Stimulated activated CD8-positive, alpha-beta memory T cell treated with anti-CD3 and anti-CD28 coated beads, Interleukin-12 subunit alpha, Interleukin-12 subunit beta, amount 100 ng/mL, for 24 hours (primary cell): ENCODE measurements at regions not wholly inside any gene's neighbourhood (a gene's known extent, or its start where the extent isn't known, plus 50 kb on each side); places are given as distances from the start of the nearest gene placed in this dataset.
A peak's percentile ranks its signal among the peaks of the same experiment; 100 is the strongest.
"Not testable (repeated sequence)": the region's sequence is repeated elsewhere in the genome, so short reads cannot be mapped to it uniquely, and the experiment has no call there.

Source experiments
- DNase-seq: peaks from one replicate; pipeline ENCODE4 v3.0.0-alpha.2; 2020; ENCODE audit errors: extremely low read depth

DNA sequence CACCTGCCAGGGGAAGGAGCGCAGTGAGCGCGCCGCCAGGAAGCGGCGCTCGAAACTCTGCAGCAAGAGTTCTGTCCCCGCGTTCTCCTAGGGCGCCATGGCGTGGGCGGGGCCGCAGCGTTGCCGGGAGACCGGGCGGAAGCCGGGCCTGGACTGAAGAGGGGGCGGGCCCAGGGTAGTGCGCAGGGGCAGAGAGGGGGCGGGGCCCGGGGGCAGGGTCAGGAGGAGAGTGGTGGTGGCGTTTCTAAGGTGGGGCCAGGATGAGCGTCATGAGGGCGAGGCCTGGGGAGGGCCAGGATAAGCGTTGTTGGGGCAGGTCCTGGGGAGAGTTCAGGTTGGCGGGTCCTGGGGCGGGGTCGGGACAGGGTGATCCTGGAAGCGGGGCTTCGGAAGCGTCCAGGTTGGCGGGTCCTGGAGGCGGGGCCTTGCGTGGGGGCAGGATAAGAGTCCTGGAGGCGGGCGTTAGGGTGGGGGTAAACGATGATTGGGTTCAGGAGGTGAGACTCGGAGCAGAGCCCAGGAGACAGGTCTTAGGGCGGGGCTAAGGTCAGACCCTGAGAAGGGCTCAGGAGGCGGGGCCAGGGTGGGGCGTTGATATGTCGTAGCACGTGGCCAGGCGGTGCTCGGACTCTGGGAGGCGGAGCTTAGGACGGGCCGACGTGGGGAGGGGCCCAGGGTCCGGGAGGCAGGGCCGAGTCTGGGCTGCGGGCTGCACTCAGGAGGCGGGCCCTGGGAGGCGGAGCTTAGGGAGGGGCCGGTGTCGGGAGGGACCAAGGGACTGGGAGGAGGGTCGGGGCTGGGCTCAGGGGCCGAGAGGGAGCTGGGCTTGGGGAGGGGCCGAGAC lies 189.4 kb downstream of the ADRA2C start:
- DNase-seq, result peak; percentile 99

DNA sequence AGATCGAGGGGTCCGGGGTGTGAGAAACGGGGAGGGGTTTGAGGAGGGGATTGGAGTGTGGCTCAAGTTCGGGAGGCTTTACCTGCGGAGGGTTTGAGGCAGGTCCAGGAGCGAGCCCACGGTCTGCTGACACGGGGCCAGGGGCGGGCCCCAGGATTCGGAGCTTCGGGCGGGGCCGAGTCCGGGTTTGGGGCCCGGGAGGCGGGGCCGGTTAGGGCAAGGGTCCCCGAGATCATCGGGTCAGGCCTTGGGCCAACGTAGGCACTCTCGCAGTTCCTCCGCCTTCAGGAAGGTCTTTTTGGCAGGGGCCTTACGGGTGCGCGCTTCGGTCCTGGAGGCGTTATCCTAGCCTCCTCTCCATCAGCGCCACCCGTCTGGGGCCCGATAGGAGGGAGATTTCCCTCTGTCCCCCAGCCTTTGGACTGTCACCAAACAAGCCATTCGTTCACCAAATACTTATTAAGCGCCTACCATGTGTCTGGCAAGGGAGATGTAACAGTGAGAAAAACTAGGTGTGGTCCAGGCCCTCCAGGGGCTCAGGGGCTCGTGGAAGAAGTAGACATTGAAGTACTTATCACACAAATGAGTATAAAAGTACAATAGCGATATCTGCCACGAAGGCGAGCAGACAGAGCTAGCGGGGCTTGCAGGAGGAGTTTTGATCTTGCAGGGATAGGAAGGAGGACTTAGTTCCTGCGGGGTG lies 190.1 kb downstream of the ADRA2C start:
- DNase-seq, result not testable (repeated sequence)

DNA sequence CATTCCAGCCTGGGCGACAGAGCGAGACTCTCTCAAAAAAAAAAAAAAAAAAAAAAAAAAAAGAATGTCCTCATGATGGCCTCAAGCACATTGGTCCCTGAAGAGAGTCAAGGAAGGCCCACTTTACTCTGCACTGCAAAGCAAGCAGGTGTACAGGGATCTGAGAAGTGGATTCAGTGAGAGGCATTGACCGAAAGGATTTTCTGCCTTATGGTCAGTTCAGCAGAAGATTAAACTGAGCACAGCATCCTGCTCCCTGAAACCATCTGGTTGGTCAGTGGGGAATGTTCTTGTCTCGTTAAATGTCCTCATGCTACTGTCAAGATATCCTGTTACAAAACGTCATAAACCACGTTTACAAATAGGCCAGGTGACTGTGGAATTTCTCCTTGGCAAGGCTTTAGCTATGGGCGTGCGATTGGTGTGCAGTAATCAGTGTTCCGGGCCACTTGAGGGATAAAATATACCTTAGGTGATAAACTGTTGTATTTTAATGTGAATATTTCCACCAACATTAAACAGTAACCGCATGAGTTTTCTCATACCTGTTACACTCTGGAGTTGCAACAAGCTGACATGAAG lies 195.0 kb downstream of the ADRA2C start:
- not testable (repeated sequence) for DNase-seq

DNA sequence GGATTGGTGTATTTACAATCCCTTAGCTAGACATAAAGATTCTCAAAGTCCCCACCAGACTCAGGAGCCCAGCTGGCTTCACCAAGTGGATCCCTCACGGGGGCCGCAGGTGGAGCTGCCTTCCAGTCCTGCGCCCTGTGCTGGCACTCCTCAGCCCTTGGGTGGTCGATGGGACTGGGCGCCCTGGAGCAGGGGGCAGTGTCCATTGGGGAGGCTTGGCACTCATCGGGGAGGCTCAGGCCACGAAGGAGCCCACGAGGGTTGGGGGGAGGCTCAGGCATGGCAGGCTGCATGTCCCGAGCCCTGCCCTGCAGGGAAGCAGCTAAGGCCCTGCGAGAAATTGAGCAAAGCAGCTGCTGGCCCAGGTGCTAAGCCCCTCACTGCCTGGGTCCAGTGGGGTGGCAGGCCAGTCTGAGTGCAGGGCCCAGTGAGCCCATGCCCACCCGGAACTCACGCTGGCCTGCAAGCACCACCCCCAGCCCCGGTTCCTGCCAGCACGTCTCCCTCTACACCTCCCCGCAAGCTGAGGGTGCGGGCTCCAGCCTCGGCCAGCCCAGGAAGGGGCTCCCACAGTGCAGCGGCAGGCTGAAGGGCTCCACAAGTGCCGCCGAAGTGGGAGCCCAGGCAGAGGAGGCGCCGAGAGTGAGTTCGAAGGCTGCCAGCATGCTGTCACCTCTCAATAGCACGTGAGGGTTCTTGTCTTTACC lies 198.5 kb downstream of the ADRA2C start:
- not testable (repeated sequence) for DNase-seq

DNA sequence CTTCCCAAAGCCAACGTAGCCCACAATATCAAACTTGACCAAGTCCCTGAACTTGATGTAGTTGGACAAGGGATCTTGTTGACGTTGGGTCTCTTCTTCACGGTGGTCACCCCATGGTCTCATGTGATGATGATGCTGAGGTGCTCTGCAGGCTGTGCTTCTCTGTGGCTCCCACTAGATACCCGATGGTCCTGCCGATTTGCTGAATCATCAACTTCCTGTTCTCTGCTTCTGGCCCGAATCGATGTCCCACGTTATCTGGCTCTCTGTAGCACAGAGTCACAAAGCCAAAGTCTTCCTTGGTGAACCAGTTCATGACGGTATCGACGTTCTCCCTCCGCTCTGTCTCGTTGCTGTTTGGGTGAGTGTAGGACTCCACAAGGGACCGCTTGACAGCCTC lies 201.0 kb downstream of the ADRA2C start:
- DNase-seq, result not testable (repeated sequence)

DNA sequence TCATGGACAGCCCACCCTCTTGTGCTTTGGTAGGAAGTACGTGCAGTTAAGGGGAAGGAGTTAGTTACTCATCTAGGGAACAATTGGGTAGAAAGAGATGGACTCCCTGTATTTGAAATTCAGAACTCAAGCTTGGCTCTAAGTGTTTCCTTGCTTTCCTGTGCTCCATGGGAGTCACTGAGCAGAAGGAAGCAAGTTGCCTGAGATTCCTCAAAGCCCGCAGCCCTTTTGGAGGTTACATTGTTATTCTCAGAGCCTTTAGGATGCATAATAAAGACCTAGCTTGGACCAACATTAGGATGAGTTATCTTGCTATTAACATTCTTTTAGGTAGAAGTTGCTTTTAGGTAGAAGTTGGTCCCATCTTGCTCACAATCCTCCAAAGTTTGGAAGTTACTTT lies 206.4 kb downstream of the ADRA2C start:
- DNase-seq, result not testable (repeated sequence)

DNA sequence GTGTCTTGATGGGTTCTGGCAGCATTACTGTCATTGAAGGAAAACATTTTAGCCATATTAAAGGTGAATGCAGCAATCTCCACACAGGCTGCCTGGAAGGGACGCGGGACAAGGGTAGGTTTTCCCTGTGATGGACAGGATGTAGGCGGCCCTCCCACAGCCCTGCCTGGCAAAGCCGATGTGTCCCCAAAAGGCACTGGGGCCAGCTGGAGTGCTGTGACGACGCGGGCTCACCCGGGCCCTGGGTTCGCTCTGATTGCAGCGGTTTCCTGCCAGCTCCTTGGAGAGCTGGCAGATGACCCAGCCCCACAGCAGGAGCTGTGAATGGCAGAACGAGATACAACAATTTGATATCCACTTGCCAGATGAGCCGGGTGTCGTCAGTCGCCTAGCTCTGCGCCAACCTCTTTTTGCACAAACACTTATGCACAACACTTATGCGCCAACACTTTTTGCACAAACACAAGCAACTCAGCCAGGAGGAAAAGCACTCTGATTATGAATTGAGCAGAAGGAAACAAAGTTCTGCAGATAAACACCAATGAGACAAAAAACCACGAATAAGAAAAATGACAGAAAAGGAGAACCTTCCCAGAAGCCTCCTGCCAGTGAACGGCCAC lies 207.5 kb downstream of the ADRA2C start:
- DNase-seq, result not testable (repeated sequence)

DNA sequence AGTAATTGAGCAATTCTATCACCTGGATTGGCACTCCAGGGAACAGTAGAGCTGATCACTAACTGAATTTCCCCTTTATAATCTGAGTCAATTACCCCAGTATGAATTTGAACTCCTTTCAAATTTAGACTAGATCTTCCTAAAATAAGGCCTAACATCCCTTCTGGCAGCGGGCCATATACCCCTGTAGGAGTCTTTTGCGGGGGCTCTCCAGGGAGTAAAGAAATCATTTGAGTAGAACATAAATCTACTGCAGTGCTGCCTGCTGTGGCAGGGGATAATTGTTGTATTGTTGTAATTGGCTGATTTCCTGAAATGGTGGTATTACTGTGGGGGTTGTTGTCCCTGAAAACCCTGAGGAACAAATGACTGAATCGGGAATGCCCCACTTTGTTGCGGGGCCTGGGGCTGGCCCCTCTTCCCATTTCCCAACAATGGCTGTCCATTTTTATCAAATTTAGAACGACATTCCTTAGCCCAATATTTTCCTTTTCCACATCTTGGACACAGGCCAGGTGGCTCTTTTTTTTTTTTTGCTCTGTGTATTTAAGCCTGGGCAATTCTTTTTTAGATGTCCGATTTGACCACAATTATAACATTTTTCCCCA lies 217.4 kb downstream of the ADRA2C start:
- not testable (repeated sequence) for DNase-seq

DNA sequence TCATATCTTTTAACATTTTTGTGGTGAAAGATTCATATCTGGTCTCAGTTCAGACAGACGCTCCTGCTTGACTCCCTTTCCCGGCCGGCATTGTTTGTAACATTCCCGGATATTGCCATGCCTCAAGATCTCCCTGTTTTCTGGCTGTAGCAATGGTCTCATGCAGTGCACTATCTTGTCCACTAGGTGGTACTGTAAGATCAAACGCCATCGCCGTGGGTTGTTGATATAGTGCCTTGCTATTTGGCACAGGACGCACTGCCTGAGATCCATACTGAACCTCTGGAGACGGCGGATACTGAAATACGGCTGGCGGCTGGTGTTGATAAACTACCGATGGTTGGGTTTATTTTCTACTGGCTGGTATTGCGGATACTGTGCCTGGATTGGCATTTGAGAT lies 218.6 kb downstream of the ADRA2C start:
- not testable (repeated sequence) for DNase-seq

DNA sequence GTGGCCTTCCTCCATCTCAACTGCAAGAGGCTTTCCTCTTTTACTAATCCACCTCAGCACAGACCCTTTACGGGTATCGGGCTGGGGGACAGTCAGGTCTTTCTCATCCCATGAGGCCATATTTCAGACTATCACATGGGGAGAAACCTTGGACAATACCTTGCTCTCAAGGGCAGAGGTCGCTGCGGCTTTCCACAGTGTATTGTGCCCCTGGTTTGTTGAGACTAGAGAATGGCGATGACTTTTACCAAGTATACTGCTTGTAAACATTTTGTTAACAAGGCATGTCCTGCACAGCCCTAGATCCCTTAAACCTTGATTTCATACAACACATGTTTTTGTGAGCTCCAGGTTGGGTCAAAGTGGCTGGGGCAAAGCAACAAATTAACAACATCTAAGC lies 220.2 kb downstream of the ADRA2C start:
- DNase-seq, result not testable (repeated sequence)

DNA sequence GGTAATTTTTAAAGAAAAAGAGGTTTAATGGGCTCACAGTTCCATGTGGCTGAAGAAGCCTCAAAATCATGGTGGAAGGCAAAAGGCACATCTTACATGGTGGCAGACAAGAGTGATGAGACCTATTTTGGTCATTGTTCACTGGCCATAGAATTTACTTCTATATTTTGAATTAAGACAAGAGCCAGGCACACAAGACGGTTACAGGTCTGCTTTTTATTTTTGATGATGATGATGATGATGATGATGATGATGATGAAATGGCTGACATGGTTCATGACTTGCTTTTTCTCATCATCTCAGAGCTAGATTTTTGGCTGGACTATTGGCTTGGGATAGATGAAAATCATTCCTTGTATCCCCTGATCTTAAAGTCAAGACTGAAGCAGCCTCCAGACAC lies 229.3 kb downstream of the OTOP1 start:
- DNase-seq, result not testable (repeated sequence)

DNA sequence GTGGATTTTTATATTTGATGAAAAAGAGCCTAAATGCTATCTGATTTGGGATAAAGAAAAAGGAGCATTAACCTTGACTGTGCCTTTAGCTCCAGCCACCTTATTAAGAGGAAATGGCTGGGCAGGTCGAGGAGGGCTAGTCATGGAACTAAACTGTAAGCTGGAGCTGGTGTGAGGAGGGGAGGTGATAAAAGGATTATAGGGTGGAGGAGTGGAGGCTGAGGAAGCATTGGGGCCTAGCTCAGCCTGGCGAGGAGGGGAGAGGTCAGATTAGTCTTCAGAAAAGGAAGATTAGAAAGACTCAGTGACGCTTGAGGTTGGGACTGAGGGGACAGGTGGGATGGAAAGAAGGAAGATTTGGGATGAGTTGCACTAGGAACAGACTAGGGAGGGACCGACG lies 222.7 kb downstream of the OTOP1 start:
- DNase-seq, result not testable (repeated sequence)

DNA sequence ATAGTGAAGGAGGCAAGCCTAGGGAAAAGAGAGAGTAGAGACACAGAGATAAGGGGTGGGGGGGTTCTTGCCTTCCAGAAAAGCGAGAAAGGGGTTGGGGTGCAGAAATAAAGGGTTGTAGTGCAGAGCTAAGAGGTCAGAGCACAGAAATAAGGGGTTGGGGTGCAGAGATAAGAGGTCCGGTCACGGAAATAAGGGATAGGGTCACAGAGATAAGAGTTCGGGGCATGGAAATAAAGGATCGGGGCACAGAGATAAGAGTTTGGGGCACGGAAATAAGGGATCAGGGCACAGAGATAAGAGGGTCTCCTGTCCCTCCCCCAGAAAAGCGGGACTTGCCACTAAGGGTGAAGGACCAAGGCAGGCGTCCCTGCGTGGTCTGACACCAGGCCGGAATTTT lies 222.0 kb downstream of the OTOP1 start:
- DNase-seq, result not testable (repeated sequence)

DNA sequence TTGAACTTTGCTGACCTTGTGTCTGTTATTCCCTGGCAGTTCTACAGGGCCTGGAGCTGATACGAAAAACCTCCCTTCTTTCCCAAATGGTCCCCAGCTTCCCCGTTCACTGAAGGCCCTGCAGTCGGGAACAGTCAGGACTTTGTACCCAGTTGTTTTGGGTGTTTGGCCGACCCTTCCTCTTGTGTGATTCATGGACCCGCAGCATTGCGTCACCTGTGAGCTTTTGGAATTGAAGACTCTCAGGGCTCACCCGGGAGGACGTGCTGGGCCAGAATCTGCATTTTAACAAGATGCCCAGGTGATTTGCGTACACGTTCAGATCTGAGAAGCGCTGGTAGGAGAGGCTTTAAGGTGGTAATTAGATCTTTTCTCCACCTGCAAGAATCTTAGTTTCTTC lies 220.4 kb downstream of the OTOP1 start:
- not testable (repeated sequence) for DNase-seq

DNA sequence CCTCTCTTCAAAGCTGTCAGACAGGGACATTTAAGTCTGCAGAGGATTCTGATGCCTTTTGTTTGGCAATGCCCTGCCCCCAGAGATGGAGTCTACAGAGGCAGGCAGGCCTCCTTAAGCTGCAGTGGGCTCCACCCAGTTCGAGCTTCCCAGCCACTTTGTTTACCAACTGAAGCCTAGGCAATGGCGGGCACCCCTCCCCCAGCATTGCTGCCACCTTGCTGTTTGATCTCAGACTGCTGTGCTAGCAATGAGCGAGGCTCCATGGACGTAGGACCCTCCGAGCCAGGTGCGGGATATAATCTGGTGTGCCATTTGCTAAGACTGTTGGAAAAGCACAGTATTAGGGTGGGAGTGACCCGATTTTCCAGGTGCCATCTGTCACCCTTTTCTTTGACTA lies 207.7 kb downstream of the OTOP1 start:
- not testable (repeated sequence) for DNase-seq

DNA sequence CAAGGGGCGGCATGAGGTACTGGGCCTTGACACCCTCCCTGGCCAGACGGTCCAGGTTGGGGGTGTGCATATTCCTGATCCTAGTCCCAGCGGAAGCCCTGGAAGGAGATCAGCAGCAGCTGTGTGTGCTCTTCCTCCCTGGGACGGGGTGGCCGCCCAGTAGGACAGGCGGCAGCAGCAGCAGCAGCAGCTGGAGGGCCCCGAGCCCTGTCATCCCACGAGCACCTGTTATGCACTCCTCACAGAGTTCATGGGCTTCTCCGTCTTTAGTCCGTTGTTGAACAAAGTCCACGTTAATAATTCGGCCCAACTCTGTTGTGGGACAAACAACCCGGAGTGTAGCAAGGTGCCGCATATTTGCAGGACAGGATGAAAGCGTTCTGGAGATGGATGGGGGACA lies 205.6 kb downstream of the OTOP1 start:
- DNase-seq, result not testable (repeated sequence)

DNA sequence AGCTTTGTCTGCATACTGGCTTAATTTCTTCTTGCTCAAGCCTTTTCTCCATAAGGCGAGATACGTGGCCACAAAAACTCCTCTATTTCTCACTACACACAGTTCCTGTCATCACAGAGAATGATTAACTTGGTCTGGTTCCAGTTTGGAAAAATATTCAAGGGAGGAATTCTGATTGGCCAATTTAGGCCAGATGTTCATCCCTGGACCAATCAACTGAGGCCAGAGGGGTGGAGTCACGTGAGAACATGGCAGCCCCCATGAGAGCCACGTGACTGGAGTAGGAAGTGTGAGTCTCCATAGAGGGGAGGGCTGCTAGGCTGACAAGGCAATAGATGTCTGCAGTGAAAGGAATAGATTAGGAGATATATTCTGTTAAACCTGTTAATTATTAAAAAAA lies 200.0 kb downstream of the OTOP1 start:
- not testable (repeated sequence) for DNase-seq

DNA sequence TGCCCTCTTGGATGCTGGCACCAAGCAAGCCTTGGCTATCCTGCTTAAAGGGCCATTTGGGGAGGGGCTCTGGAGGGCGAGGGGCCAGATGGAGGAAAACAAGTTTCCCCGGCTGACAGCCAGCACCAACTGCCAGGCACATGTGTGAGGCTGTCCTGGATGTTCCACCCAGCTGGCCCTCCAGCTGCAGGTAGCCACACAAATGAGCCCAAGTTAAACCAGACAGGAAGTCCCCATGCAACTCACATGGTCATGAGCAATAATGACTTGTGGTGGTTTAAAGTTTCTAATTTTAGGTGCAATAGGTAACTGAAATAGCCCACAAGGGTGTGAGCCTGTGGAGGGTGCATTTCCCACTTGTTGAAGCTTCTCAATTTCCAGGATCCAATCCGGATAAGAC lies 198.0 kb downstream of the OTOP1 start:
- not testable (repeated sequence) for DNase-seq

DNA sequence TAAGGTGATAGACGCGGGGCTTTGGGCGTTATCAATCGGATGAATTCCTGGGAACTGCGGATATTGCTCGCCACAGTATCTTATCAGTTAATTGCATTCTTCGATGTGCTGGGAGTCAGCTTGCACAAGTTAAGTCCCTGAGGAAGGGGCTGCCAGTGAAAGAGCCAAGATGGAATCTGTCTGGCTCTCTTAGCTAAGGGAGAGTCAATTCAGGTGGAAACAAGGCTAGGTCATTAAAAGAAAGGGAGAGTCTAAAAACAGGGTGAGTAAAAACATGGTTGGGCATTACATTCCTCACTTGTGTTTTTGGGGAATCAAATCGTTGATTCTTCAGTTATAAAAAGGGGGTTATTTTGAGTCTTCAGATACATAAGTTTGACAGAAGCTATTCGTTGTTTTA lies 196.2 kb downstream of the OTOP1 start:
- not testable (repeated sequence) for DNase-seq

DNA sequence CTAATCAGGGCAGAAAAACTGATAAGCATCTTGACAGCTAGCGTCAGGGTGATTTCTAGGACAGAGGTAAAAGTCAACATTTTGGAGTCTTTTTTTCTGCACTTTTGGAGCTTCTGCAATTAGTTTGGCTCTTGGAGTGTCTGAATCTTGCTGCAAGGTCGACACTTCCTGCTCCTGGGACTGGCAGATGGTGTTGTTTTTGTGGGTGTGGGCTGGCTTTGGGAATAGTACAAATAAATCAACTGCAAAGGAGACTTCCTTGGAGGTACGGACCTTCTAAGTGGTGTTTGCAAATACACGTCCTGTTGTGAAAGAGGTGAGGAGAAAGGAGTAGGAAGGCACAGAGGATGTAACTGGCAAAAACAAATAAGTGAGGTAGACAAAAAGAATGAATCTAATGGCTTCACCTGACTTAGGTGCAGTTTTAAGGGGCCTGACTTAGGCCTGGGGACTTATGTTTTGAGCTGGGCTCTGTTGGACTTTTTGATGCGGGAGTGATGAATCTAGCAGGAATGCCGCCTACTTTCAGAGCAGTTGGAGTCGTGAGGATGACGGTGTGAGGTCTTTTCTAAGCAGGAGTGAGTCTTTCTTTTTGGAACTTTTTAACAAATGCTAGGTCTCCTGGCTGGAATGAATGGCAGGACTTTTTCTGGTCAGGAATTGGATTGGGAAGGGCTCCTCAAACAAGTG lies 195.1 kb downstream of the OTOP1 start:
- not testable (repeated sequence) for DNase-seq
